C4-2B (cell line): ENCODE measurements at regions not wholly inside any gene's neighbourhood (a gene's known extent, or its start where the extent isn't known, plus 50 kb on each side); places are given as distances from the start of the nearest gene placed in this dataset.

ENCODE experiments used
- ZFX ChIP-seq: fragments of 450-650 bp; IDR thresholded peaks from 2 replicates; pipeline ENCODE4 v1.6.1; 2017
- TF ChIP-seq, protein P1 (sequence below): fragments of 450-650 bp; conservative IDR thresholded peaks from 2 replicates; pipeline ENCODE4 v1.5.1; 2017; ENCODE audit warnings: mild to moderate bottlenecking

GRCh38 chr12:86748894-86749293, 492.7 kb upstream of the MGAT4C start:
- TF ChIP-seq, protein P1, sequence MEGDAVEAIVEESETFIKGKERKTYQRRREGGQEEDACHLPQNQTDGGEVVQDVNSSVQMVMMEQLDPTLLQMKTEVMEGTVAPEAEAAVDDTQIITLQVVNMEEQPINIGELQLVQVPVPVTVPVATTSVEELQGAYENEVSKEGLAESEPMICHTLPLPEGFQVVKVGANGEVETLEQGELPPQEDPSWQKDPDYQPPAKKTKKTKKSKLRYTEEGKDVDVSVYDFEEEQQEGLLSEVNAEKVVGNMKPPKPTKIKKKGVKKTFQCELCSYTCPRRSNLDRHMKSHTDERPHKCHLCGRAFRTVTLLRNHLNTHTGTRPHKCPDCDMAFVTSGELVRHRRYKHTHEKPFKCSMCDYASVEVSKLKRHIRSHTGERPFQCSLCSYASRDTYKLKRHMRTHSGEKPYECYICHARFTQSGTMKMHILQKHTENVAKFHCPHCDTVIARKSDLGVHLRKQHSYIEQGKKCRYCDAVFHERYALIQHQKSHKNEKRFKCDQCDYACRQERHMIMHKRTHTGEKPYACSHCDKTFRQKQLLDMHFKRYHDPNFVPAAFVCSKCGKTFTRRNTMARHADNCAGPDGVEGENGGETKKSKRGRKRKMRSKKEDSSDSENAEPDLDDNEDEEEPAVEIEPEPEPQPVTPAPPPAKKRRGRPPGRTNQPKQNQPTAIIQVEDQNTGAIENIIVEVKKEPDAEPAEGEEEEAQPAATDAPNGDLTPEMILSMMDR = no peak
- TF ChIP-seq ZFX = no peak
